Stimulated activated CD4-positive, alpha-beta T cell treated with anti-CD3 and anti-CD28 coated beads, Interleukin-15, amount 100 ng/mL, for 24 hours (primary cell): ENCODE measurements at regions not wholly inside any gene's neighbourhood (a gene's known extent, or its start where the extent isn't known, plus 50 kb on each side); places are given as distances from the start of the nearest gene placed in this dataset.
"Not testable (repeated sequence)": the region's sequence is repeated elsewhere in the genome, so short reads cannot be mapped to it uniquely, and the experiment has no call there.

Source experiments
- DNase-seq: peaks from one replicate; pipeline ENCODE4 v3.0.0-alpha.2; 2020

DNA sequence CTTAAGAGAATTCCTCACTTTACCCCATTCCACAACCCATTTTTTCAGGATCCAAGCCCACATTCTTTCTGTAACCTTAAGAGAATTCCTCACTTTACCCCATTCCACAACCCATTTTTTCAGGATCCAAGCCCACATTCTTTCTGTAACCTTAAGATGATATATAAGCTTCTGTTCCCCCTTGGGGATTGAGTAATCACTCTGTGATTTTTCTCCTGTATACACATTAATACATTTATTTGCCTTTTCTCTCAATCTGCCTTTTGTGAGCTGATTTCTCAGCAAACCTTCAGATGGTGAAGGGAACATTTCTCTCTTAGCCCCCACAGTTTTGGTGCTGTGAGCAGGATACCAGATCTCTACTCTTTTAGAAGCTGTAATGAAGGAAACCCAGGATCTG is 494.1 kb downstream of the TMEM135 start:
- not testable (repeated sequence) for DNase-seq

DNA sequence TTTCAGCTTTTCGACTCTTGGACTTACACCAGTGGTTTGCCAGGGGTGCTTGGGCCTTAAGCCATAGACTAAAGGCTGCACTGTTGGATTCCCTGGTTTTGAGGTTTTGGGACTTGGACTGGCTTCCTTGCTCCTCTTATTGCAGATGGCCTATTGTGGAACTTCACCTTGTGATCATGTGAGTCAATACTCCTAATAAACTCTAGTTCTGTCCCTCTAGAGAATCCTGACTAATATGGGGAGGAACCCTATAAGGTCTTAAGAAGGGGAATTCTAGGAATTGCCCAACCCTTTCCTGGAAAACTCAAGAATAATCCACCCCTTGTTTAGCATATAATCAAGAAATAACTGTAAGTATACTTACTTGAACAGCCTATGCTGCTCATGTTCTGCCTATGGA is 491.8 kb downstream of the TMEM135 start:
- no peak for DNase-seq

DNA sequence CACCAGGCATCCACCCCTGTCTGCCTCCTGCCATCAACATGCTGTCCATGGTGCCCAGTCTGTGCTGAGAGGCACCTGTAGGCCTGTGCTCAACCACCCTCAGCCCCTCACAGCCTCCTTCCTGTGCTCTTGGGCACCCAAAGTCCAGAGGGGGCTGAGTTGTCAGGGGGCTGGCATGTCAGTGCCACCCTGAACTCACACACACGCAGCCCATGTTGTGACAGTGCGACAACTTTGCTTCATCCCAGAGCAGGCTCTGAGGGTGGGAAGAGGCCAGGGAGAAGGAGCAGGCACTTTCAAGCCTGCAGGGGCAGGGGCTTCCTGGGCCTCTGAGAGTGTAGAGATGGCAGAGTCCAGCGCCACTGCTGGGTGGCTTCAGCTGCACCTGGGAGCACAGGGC is 491.0 kb downstream of the TMEM135 start:
- DNase-seq, result no peak

DNA sequence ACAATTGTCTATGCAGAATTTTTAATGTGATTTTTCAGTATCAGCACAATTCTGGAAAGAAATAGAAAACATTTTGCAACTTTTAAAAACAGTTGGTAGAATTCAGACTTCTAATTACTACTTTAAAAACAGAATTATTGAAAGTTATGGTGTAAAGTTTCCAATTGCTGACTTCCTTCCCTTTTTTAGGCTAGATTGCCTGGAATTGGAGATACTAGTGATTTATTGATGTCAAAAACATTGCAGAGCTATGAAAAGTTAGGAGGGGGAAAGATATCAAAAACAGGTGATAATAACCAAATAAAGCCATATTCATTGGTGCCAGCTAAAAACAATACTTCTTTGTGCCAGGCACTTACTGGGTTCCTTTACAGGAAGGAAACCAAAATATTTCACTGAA is 485.5 kb downstream of the TMEM135 start:
- DNase-seq, result no peak

DNA sequence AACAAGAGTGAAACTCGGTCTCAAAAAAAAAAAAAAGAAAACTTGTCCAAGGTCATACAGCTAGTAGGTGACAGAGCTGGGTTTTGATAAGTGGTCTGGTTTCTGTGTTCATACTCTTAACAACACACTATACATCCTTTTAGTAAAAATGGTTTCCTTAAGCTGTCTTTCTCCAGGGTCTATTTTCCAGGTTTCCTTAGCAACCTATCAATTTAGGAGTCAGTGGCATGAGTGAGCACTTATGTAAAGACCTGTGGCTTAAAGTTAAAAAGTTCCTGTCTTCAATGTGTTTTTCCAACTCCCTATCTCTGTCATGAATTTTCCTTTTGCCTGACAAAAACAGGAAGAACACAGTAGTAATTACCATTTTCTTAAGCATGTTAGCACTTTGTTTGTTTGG is 480.5 kb downstream of the TMEM135 start:
- DNase-seq, result no peak

DNA sequence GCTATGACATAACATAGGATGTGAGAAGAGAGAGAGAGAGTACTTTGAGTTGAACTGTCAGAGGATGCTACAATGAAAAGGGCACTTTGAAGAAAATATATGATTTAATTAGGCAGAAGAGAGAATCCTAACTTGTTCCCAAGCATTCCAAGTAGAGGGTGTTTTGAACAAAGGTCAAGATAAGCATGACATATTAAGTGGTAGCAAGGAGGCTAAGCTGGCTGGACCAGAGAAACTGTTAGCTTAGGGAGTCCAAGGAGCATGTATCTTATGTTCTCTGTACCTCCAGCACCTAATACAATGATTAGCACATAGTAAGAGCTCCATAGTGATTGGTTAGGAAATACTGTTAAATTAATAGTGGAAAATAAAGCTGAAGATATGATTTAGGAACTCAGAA is 479.6 kb downstream of the TMEM135 start:
- DNase-seq, result no peak

DNA sequence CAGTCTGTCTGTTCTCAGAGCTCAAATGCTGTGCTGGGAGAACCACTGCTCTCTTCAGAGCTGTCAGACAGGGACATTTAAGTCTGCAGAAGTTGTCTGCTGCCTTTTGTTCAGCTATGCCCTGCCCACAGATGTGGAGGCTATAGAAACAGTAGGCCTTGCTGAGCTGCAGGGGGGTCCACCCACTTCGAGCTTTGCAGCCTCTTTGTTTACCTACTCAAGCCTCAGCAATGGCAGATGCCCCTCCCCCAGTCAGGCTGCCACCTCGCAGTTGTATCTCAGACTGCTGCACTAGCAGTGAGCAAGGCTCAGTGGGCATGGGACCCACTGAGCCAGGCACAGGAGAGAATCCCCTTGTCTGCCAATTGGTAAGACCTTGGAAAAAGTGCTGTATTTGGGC is 470.0 kb downstream of the TMEM135 start:
- not testable (repeated sequence) for DNase-seq

DNA sequence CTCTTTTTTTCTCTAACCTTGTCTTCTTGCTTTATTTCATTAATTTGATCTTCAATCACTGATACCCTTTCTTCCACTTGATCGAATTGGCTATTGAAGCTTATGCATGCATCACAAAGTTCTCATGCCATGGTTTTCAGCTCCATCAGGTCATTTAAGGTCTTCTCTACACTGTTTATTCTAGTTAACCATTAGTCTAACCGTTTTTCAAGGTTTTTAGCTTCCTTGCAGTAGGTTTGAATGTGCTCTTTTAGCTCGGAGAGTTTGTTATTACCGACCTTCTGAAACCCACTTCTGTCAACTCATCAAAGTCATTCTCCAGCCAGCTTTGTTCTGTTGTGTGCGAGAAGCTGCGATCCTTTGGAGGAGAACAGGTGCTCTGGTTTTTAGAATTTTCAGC is 469.2 kb downstream of the TMEM135 start:
- not testable (repeated sequence) for DNase-seq

DNA sequence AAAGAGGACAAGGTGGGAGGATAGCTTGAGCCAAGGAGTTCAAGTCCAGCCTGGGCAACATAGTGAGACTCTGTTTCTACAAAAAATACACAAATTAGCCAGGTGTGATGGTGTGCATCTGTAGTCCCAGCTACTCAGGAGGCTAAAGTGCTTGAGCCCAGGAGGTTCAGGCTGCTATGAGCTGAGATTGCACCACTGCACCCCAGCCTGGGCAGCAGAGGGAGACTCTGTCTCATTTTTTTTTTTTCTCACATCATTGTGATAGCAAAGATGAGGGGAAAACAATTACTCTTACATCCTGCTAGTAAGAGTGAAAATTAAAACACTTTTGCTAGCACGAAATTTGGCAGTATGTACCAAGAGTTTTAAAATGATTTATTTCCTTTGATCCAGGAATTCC is 463.7 kb downstream of the TMEM135 start:
- no peak for DNase-seq

DNA sequence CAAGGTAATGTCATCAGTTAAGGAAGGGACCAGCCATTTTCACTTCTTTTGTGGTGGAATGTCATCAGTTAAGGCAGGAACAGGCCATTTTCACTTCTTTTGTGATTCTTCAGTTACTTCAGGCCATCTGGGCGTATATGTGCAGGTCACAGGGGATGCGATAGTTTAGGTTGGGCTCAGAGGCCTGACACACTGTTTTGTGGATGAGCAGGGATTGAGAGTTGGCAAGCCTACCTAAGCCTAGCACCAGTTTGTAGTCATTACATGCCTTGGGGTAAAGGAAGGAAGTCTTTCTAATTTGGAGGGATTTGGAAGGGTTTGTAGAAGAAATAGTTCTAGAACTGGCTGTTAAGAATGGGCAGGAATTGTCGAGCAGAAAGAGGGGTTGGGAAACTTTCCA is 457.2 kb downstream of the TMEM135 start:
- not testable (repeated sequence) for DNase-seq

DNA sequence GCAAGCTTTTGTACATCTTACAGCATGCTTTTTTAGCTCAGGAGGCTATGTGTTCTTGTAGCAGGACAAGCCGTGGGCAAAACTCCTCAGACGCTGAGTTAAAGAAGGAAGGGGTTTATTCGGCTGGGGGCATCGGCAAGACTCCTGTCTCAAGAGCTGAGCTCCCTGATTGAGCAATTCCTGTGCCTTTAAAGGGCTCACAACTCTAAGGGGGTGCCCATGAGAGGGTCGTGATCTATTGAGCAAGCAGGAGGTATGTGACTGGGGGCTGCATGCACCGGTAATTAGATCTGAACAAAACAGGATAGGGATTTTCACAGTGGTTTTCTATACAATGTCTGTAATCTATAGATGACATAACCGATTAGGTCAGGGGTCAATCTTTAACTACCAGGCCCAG is 456.3 kb downstream of the TMEM135 start:
- DNase-seq, result not testable (repeated sequence)

DNA sequence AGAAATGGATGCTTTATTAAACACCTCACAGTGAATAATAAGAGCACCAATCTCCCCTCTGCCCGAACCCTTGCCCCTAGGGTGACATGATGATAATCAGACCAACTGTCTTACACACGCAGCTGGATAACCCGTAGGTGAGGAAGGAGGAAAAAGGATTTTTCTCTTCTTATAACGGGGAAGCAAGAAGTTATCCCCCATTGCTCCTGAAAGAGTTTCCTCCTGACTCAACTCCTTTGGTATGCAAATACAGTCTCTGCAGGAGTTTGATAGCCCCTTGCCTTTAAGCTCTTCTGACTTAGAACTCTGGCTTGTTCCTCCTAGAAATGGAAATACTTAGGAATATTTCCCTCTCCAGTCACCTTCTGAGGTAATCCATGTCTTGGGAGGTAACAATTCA is 455.8 kb downstream of the TMEM135 start:
- no peak for DNase-seq

DNA sequence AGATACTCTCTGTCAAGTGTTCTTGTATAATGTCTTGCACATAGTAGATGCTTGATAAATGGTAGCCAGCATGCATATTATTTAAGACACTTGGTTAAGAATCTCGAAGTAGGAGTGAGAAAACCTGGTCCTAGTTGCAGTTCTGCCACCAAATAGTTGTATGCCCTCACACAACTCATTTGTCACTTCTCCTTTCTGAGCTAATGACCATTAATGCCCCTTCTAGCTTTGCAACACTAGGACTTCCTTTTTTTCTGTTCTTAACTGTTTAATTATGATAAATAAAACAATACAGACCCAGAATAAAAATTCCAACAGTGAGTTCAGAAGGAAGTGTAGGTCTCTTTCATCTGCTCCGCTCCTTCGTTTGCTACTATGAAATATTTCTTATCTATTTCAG is 453.6 kb downstream of the TMEM135 start:
- DNase-seq, result no peak

DNA sequence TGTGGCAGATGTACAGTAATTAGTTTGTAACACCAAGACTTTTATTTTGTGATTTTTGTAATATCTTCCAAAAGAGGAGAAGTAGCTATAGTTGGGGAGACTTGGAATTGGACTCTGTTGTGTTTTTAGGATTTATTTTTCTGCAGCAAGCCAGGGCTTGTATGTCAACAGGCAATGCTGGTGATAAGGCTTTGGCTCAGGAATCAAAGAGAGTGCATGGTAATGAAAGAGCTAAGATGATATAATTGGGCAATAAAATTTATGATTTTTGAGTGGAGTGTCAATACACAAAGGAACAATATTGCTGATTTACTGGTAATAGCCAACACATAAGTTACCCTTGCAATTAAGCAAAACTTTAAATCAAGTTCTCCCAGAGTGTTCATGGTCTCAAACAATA is 452.9 kb downstream of the TMEM135 start:
- DNase-seq, result no peak

DNA sequence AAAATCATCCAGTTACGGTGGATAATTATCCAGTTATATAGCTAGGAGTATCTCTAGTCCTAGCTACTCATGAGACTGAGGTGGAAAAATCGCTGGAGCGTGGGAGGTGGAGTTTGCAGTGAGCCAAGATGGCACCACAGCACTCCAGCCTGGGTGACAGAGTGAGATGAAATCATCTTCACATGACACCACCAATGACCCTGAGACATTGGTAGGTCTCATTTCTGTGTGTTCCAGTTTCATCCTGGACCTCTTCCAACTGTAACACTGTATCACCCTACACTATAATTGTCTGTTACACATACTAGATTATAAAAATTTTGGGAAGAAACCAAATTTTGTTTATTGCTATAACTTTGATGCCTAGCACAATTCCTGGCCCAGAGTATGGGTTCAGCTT is 446.8 kb downstream of the TMEM135 start:
- no peak for DNase-seq

DNA sequence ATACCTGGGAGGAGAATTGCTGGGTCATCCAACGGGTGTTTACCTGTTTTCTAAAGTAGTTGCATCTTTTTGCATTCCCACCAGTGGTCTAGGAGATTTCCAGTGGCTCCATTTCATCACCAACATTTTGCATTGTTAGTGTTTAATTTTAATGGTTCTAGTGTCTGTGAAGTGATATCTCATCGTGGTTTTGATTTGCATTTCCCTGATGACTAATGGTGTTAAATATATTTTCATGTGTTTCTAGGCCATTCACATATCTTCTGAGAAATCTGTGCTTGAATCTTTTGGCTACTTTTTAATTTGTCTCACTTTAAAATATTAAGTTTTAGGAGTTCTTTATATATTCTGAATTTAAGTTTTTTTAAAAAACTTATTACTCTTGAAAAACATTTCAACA is 439.6 kb downstream of the TMEM135 start:
- no peak for DNase-seq

DNA sequence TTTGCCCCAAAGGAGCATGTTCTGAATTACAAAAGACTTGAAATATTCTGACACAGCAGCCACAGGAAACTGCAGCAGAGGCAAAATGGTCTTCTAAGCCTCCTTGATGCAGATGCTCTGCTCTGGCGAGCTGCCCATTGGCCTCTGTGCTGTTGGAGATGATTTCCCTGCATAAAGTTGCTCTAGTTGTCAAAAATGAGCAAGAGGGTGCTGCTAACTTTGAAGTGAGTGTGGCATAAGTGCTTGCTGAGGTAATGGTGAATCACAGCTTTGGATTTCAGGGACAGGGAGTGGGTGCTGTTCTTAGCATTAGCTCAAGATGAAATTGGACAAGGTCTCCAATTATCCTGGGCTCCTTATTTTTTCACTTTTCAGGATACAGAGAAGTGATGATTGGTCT is 435.4 kb downstream of the TMEM135 start:
- DNase-seq, result no peak

DNA sequence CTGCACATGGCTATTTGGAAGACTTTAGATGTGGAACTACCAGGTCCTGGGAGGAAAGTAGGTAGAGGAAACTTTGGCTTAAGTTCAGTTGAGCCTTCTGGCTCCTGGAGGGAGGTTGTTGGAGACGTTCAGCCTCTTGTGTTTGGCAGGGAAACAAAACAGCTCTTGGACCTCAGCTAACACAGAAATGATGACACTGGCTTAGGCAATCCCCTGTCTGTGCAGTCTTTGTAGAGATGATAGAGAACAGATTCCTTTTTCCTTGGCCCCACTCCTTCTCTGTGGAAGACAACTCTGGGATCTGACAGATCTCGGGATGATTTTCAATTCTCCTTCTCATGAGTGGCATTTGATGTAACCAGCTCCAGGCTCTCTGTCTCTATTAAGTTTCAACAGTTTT is 428.5 kb downstream of the TMEM135 start:
- DNase-seq, result no peak

DNA sequence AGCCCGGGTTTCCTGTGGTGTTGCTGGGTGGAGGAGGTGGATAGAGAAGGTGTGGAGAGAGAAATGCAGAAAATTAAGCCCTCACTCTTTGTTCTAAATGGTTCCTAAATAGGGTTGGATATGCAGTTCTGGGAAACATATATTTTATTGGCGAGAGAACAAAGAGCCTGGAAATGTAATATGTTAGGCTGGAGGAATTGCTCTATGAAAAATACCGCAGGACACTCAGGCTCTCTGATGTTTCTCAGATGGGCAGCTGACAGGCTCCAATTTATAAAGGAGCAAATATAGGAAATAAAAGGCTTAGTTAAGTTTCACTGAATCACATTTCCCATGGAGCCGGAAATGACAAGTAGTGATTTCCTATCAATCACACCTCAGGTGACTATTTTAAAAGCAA is 428.0 kb downstream of the TMEM135 start:
- no peak for DNase-seq

DNA sequence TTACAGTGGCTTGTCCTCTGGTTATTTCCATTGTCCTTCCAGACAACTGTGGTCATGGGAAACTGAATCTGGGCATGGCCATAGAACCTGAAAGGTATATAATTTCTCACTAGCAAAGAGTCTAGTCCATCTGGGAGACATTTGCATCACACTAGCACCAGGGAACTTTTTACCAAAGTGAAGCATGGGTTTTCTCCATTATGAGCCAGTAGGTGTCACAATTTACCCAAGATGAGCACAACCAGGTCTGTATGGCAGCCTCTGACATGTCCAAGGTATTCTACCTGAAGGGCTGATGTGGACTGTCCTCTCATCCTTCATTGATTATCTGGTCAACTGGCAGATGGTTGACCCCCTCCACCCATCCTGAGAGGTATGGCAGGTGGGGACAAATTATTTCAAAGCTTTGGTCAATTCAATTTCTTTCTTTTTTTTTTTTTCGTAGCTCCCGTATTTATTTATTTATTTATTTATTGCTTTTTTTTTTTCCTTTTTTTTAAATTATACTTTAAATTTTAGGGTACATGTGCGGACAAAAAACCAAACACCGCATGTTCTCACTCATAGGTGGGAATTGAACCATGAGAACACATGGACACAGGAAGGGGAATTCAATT is 425.9 kb downstream of the TMEM135 start:
- DNase-seq, result no peak

DNA sequence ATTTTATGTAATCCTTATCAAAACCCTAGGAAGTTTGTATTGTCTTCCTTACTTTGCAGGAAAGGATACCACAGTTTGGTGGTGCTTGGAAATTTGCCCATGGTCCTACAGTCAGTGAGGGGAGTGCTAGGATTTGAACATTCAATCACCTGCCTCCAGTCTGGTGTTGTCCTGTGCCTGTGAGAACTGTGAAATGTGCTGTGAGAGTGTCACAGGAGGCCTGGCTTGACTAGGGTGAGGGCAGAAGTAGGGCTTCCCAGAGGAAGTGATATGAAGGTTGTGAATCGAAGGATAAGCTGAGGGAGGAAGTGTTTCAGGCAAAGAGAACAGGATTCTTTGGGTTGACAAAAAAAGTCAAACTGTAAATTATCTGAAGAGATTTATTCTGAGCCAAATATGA is 424.4 kb downstream of the TMEM135 start:
- no peak for DNase-seq

DNA sequence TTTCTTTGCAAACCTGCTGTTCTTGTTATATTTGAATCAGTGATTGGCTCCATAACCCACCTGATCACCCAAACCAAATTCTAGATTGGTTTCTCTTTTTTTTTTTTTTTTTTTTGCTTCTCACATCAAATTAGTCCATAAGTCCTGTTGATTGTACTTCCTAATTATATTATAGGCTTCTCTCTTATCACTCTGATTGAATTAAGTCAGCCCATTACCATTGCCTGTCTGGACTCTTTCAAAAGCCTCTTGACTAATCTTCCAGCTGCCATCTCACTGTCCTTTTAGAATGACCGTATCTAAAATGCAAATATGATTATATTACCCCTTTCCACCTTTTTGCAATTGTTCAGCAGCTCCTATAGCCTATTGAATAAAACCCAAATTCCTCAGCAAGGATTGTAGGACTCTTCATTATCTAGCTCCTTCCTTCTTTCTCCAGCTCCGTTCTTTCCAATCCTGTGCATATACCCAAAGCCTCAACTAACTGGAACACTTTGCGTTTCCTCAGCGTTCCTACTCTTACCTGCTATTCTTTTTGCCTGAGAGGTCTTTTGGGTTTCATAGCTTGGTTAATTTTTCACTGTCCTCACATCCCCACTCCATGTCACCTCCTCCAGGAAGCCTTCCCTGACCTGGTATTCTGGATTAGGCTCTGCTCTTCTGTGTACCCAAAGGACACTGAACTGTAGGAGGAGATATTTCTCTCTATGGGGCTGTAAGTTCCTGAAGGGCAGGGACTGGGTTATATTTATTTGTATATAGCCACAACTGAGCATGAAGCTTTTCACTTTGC is 423.3 kb downstream of the TMEM135 start:
- no peak for DNase-seq

DNA sequence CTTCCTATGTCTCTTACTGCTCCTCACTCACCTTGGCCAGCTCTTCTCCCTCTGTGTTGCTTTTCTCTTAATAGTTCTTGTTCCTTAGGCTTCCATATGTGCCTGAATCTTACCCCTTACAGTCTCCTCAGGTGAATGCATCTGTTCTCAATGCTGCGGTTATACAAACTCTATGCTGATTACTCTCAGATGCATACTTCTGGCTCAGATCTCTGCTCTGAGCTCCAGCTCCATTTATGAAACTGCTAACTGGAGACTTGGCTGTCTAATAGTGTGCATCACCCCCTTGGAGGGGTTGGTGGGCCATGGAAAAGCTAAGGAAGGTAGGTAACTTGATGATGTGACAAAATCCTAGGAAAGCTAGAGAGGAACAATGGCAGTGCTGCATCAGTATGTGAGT is 422.5 kb downstream of the TMEM135 start:
- DNase-seq, result no peak

DNA sequence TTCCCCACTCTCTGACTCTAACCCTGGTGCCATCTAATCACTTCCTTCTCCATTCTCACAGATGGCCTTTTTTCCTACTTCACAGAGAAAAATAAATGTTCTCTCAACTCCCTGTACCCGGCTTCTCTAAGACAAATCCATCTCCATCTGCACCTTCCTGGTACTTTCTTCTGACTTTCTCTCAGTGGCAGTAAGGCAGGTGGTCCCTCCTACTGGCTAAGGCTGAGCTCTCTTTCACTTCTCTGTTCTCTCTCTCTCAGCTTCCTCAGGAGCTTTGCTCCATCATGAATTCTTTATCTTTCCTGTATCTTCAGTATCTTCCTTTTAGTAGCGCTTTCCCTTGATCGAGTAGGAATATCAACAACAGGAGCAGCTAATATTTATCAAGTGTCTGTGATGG is 421.6 kb downstream of the TMEM135 start:
- DNase-seq, result no peak

DNA sequence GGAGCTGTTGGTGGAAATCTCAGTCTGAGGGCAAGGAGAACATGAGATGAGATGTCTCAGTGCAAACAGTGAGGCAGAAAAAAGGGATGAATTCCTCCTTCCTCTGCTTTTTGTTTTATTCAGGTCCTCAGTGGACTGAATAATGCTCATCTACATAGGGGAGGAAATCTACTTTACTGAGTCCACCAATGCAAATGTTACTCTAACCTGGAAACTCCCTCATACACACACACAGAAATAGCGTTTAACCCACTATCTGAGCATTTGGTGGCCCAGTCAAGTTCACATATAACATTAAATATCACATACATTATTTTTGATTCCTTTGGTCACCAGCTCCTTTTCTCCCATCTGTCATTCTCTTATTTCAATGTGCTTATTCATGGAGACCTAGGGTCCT is 418.8 kb downstream of the TMEM135 start:
- no peak for DNase-seq
